Pons (tissue), 1 donor: ENCODE measurements at regions not wholly inside any gene's neighbourhood (a gene's known extent, or its start where the extent isn't known, plus 50 kb on each side); places are given as distances from the start of the nearest gene placed in this dataset.

Source experiments
- DNase-seq: peaks from one replicate; pipeline ENCODE4 v3.0.0-alpha.2; 2016; ENCODE audit warnings: low spot score

DNA sequence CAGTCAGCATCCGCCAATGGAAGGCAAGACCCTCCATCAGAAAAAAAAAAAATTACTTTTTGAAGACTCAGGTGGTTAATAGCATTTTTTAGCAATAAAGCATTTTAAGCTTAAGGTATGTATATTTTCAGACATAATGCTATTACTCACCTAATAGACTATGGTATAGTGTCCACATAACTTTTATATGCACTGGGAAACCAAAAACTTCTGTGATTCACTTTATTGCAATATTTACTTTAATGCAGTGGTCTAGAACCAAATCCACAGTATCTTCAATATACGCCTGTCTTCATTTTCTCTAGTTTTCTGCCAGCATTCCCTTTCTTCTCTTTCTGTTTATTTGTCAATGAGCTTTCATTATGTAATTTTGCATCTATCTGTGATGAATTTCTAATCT, 418.1 kb downstream of the SLITRK6 start:
- DNase-seq: no peak

GRCh38 chr13:85379991-85380390, 419.2 kb downstream of the SLITRK6 start:
- DNase-seq: no peak

DNA sequence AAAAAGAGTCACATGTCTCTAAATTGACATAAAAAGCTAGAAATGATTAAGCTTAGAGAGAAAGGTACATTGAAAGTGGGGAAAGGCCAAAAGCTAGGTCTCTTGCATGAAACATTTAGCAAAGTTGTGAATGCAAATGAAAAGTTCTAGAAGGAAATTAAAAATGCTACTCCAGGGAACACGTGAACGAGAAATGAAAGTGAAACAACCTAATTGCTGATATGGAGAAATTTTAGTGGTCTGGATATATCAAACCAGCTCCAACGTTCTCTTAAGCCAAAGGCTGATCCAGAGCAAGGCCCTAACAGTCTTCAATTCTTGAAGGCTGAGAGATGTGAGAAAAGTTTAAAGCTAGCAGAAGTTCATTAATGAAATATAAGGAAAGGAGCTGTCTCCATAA, 419.8 kb downstream of the SLITRK6 start:
- DNase-seq: no peak

GRCh38 chr13:85377783-85378182, 421.4 kb downstream of the SLITRK6 start:
- DNase-seq: no peak

DNA sequence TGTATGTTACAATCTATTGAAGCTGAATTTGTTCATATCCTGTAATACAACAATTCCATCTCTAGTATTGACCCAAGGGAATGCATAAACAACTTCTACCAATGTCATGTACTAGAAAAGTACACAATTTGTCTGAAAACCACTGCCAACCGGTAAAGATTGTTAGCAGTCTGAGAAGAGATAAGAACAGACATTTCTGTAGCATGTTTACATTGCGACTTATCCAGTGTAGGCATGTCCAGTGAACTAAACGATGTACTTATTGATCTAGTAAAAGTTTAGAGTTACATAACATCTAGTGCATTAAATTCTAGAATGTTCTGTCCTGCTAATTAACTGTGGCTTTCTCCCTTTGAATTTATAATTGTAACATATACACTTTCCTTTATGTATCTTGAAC, 425.9 kb downstream of the SLITRK6 start:
- no peak for DNase-seq

DNA sequence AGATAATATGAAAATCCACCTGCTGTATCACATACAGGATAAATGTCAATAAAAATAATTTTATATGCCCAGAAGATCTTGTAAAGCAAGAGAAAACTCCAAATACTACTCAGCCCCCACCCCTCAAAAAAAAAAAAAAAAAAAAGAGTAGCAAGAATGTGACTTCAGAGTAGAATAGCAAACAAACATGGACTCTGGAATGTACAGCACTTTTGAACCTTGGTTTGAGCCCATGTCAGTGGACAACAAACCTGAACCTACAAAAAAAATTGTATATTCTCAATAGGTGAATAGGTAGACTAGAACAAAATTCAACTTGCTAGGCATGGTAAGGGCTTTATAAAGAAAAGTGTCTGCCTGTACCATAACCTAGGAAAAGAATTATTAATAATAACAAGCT, 428.0 kb downstream of the SLITRK6 start:
- DNase-seq: no peak

- DNase-seq: no peak
Observed at GRCh38 chr13:85368686-85369085, 430.5 kb downstream of the SLITRK6 start.

- no peak for DNase-seq
Observed at GRCh38 chr13:85367887-85368286, 431.3 kb downstream of the SLITRK6 start.

DNA sequence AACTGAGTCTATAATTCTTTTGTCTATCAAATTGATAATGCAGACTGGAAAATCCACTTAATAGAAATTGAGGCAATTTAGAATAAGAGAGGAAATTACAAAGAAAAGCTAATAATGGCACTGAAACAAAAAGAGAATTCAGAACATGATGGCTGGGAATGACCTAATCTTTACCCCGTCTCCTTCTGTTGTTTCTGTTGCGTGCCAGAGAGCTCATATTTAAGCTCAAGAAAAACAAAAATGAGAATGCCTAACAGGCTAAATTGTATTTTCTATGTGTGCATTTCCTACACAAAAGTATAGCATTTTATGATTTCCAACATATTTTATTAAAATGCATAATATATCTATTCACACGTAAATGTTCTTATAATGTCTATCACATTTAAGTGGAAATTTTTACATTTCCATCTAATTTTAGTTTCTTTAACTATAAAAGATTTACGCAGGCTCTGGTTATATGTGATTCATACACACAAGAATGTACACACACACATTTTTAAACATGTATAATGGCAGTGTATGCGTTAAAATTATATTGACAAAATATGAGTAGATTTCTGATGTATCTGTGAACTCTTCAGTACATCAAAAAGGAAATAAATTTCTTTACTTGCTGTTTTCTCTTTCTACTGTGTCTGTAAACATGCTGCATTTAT, 432.3 kb downstream of the SLITRK6 start:
- no peak for DNase-seq

DNA sequence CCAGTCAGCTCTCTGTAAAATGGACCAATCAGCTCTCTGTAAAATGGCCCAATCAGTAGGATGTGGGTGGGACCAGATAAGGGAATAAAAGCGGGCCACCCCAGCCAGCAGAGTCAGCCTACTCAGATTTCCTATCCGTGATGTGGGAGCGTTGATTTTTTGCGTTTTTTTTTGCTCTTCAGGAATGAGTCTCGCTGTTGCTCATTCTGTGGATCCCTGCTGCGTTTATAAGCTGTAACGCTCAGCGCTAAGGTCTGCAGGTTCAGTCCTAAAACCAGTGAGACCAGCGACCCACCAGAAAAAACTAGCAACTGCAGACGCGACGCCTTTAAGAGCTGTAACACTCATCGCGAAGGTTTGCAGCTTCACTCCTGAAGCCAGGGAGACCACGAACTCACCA, 435.7 kb downstream of the SLITRK6 start:
- DNase-seq: no peak

GRCh38 chr13:85362980-85363379, 436.2 kb downstream of the SLITRK6 start:
- no peak for DNase-seq

DNA sequence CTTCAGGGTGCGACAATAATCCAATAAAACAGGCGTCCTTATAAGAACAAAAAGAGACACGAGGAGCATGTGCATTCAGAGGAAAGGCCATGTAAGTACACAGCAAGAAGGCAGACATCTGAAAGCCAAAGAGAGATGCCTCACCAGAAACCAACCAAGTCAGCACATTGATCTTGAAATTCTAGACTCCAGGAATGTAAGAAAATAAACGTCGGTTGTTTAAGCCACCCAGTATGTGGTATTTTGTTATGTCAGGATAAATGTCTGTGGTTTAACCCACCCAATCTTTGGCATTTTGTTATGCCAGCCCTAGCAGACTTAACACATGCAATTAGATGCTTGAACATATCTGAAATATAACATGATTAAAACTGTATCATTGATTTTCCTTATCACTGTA, 452.0 kb downstream of the SLITRK6 start:
- DNase-seq: no peak

DNA sequence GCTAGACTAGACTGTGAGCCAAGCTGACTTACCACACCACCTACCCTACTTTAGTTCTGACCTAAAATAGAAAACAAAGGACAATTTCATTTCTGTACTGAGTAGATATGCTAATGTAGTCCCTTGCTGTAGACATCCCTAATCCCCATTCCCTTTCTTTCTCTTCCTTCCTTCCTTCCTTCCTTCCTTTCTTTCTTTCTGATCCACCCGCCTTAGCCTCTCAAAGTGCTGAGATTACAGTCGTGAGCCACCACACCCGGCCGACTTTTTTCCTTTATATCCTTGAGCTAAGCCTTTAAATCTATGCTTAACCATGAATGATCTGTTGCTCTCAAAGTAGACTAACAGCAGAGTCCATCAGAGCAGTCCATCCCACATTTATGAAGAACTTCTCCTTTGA, 465.0 kb downstream of the SLITRK6 start:
- no peak for DNase-seq

DNA sequence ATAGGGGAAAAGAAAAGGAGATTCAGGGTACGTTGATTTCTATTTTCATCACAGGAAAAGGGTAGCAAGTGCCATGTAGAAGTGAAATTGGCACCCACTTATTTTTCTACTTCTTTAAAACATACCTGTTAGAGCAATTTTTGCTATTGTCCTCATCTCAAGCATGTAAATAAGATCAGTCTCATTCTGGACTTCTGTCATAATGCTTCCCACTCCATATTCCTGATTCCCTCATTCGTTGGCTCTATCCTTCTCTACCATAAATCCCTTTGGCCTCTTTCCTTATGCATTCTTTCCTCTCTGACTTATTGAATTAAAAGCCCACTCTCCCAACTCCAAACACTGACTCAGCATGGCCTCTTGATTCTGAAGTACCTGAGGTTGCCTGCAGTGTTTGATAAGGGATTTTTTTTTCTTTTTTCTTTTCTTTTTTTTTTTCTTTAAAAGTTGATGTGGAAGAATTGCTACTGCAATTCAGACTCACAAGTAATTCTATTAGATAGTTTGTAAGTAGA, 465.7 kb downstream of the SLITRK6 start:
- no peak for DNase-seq

DNA sequence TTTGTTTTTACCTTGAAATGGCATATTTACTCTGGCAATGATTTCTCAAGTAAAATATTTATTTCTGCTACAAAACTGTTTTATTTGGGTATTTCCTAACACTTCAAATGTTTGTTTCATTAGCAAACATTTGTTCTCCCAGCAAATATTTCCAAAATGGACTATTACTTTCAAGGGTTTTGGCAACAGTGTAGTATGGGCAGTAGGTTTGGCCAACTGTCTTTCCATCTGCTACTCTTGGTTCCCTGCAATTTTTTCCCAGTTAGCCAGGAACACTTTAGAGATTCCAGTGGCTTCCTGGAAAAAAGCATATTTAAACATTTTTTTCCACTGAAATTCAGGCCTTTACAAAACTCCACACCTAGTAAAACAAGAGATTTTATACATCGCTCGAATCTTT, 466.6 kb downstream of the SLITRK6 start:
- no peak for DNase-seq

GRCh38 chr13:85321734-85322133, 477.5 kb downstream of the SLITRK6 start:
- no peak for DNase-seq

- DNase-seq: no peak
Observed at GRCh38 chr13:85317781-85318180, 481.4 kb downstream of the SLITRK6 start.

DNA sequence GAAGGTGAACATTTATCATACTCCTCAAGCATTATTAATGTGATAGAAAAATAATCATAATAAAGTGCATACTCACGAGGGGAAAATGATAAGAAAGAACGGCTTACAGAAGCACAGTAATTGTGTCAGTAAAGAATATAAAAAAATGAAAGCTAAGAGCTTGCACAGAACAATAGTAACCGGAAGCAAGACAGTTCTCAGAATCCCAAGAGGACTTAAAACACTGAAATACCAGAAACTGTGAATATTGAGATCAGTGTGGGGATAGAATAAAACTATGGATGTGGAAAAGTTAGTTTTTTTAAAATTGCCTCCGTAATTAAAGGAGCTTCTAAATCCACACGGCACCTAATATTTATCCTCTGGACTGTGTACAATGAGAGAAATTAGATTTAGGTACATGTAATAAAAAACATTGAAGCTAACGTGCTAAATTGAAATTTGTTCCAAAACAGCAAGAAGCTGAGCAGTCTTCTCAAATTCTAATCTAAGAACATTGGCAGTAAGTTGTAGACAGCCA, 482.7 kb downstream of the SLITRK6 start:
- no peak for DNase-seq

GRCh38 chr13:85314686-85315085, 484.5 kb downstream of the SLITRK6 start:
- DNase-seq: peak; percentile 96

DNA sequence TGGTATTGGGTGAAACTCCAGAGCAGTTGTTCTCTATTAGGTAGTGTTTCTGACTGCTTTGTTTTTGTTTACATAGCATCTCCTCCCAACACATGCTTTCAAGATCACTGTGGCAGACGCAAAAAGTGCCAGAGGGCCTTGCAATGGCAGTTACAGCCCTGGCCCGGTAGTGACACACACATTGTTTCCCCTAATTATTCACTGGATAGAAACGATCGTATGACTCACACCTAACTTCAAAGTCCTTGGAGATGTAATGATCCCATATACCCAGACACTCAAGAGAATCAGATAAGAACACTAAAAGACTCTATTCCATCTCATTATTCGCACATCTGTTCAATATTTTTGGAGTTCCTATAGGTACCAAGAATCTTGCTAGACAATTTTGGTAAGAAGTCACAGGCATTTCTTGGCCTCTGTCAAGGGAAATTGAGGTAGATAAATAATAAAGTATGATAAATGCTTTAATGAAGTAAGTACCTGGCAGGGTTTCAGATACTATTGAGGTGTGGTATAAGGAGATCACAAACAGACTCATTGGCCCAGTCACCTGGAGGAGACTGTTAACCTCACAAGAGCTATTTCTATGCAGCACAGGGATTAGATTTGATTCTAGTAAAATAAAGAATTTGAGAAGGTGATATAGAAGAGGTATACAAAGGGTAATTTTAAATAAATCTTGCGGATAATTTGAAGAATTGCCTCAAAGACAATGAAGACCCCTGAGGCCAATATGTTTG, 485.3 kb downstream of the SLITRK6 start:
- peak; percentile 3 for DNase-seq

- no peak for DNase-seq
Observed at GRCh38 chr13:85312071-85312470, 487.1 kb downstream of the SLITRK6 start.

DNA sequence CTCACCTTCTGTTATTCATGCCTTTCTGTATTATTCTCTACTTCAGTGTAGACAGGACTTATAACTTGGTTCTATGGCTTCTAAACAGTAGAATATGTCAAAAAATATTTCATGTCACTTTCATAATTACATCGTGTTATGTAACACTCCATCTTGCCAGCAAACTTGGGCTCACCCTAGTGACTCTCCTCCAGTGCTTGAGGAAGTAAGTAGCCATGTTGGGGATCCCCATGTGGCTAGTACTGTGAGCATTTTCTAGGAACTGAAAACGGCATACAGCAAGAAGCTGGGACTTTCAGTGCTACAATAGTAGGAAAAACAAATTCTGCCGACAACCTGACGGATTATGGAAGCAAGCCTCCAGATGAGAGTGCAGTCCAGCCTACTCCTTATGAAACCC, 495.6 kb downstream of the SLITRK6 start:
- no peak for DNase-seq

DNA sequence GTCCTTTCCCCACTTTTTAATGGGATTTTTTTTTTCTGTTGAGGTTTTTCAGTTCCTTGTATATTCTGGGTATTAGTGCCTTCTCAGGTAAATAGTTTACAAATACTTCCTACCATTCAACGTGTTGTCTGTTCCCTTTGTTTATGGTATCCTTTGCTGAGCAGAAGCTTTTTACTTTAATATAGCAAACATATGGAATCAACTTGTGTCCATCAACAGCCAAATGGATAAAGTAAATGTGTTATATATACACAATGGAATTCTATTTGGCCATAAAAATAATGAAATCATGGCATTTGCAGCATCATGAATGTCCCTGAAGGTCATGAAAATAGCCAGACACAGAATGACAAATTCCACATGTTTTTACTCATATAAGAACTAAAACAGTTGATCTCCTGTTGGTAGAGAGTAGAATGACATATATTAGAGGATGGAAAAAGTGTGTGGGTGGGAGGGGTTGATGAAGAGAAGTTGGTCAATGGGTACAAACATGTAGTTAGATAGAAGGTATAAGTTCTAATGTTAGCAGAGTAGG, 500.8 kb downstream of the SLITRK6 start:
- no peak for DNase-seq
